ENCODE measurements at regions not wholly inside any gene's neighbourhood (a gene's known extent, or its start where the extent isn't known, plus 50 kb on each side); places are given as distances from the start of the nearest gene placed in this dataset.
A peak's percentile ranks its signal among the peaks of the same experiment; 100 is the strongest.

GRCh38 chr6:156402227-156402626 lies 375.0 kb upstream of the ARID1B start:
- DNase-seq, result no peak

GRCh38 chr6:156400487-156400886 lies 376.7 kb upstream of the ARID1B start:
- DNase-seq, result no peak

- DNase-seq, result no peak
These were observed 378.2 kb upstream of the ARID1B start for GRCh38 chr6:156398966-156399365.

- no peak for DNase-seq
These were observed 378.8 kb upstream of the ARID1B start for GRCh38 chr6:156398371-156398770.

GRCh38 chr6:156396791-156397418 lies 380.3 kb upstream of the ARID1B start:
- DNase-seq, result no peak

- no peak for DNase-seq
These were observed 381.0 kb upstream of the ARID1B start for GRCh38 chr6:156396068-156396771.

- DNase-seq, result no peak
These were observed 381.9 kb upstream of the ARID1B start for GRCh38 chr6:156395276-156395675.

GRCh38 chr6:156392648-156393047 lies 384.5 kb upstream of the ARID1B start:
- DNase-seq, result no peak

GRCh38 chr6:156391977-156392376 lies 385.2 kb upstream of the ARID1B start:
- no peak for DNase-seq

GRCh38 chr6:156391061-156391672 lies 386.0 kb upstream of the ARID1B start:
- no peak for DNase-seq

- DNase-seq, result no peak
These were observed 386.6 kb upstream of the ARID1B start for GRCh38 chr6:156390621-156391020.

GRCh38 chr6:156389296-156389695 lies 387.9 kb upstream of the ARID1B start:
- DNase-seq, result no peak

GRCh38 chr6:156387472-156387871 lies 389.7 kb upstream of the ARID1B start:
- DNase-seq, result no peak

GRCh38 chr6:156383059-156383458 lies 394.1 kb upstream of the ARID1B start:
- no peak for DNase-seq

GRCh38 chr6:156379392-156380289 lies 397.5 kb upstream of the ARID1B start:
- DNase-seq, result no peak

- no peak for DNase-seq
These were observed 398.3 kb upstream of the ARID1B start for GRCh38 chr6:156378853-156379252.

- DNase-seq, result no peak
These were observed 401.1 kb upstream of the ARID1B start for GRCh38 chr6:156376091-156376490.

- DNase-seq, result no peak
These were observed 417.3 kb upstream of the ARID1B start for GRCh38 chr6:156359912-156360311.

GRCh38 chr6:156352861-156353260 lies 424.3 kb upstream of the ARID1B start:
- no peak for DNase-seq

GRCh38 chr6:156351346-156351966 lies 425.7 kb upstream of the ARID1B start:
- DNase-seq, result no peak

- DNase-seq, result no peak
These were observed 426.8 kb upstream of the ARID1B start for GRCh38 chr6:156350337-156350736.

- no peak for DNase-seq
These were observed 428.3 kb upstream of the ARID1B start for GRCh38 chr6:156348849-156349248.

- peak; percentile 5 for DNase-seq
These were observed 428.8 kb upstream of the ARID1B start for GRCh38 chr6:156348424-156348823.

All from suppressor macrophage treated with lipopolysaccharide for 4 hours (primary cell).